ENCODE measurements at regions not wholly inside any gene's neighbourhood (a gene's known extent, or its start where the extent isn't known, plus 50 kb on each side); places are given as distances from the start of the nearest gene placed in this dataset.
A peak's percentile ranks its signal among the peaks of the same experiment; 100 is the strongest.

- Histone ChIP-seq H3K36me3 (ENCODE audit: insufficient read depth) (no peaks in the 10 kb centered on the region), H3K27ac (ENCODE audit: low read depth) (no peak overlapping the region), H3K4me3 (ENCODE audit: low read depth, low read length) (no peak overlapping the region), H3K4me1 (ENCODE audit: insufficient read depth) (no peaks in the 10 kb centered on the region)
- no peak for DNase-seq (ENCODE audit: extremely low spot score)
- WGBS, result 86% methylated on average over 7 of the region's 7 CpGs
Observed at GRCh38 chr7:134391223-134391622, 67.7 kb downstream of the AKR1B1 start.

GRCh38 chr7:134388336-134389019 is 70.4 kb downstream of the AKR1B1 start:
- 79% methylated on average over 6 of the region's 6 CpGs for WGBS
- Histone ChIP-seq H3K27ac (ENCODE audit: low read depth) (no peak overlapping the region), H3K4me3 (ENCODE audit: low read depth, low read length) (no peak overlapping the region), H3K4me1 (ENCODE audit: insufficient read depth) (no peaks in the 10 kb centered on the region), H3K36me3 (ENCODE audit: insufficient read depth) (no peaks in the 10 kb centered on the region)
- no peak for DNase-seq (ENCODE audit: extremely low spot score)

- 90% methylated on average over 7 of the region's 7 CpGs for WGBS
- H3K36me3 ChIP-seq (ENCODE audit: insufficient read depth), result no peaks in the 10 kb centered on the region
- DNase-seq (ENCODE audit: extremely low spot score), result no peak
- no peak overlapping the region for H3K4me3 ChIP-seq (ENCODE audit: low read depth, low read length)
- H3K4me1 ChIP-seq (ENCODE audit: insufficient read depth), result no peaks in the 10 kb centered on the region
- H3K27ac ChIP-seq (ENCODE audit: low read depth), result no peak overlapping the region
Observed at GRCh38 chr7:134378562-134378961, 61.8 kb upstream of the SLC35B4 start.

- DNase-seq (ENCODE audit: extremely low spot score), result no peak
- H3K27ac ChIP-seq (ENCODE audit: low read depth), result no peak overlapping the region
- no peaks in the 10 kb centered on the region for H3K4me1 ChIP-seq (ENCODE audit: insufficient read depth)
- no peak overlapping the region for H3K4me3 ChIP-seq (ENCODE audit: low read depth, low read length)
- H3K36me3 ChIP-seq (ENCODE audit: insufficient read depth), result no peaks in the 10 kb centered on the region
Observed at GRCh38 chr7:134376693-134377092, 60.0 kb upstream of the SLC35B4 start.

GRCh38 chr7:134375206-134375605 is 58.5 kb upstream of the SLC35B4 start:
- Histone ChIP-seq H3K27ac (ENCODE audit: low read depth) (no peak overlapping the region), H3K4me1 (ENCODE audit: insufficient read depth) (no peaks in the 10 kb centered on the region), H3K4me3 (ENCODE audit: low read depth, low read length) (no peak overlapping the region), H3K36me3 (ENCODE audit: insufficient read depth) (no peaks in the 10 kb centered on the region)
- DNase-seq (ENCODE audit: extremely low spot score), result no peak
- WGBS, result 79% methylated on average over 5 of the region's 5 CpGs

GRCh38 chr7:134374791-134375190 is 58.1 kb upstream of the SLC35B4 start:
- 90% methylated on average over 4 of the region's 4 CpGs for WGBS
- DNase-seq (ENCODE audit: extremely low spot score), result no peak
- Histone ChIP-seq H3K4me3 (ENCODE audit: low read depth, low read length) (no peak overlapping the region), H3K27ac (ENCODE audit: low read depth) (no peak overlapping the region), H3K4me1 (ENCODE audit: insufficient read depth) (no peaks in the 10 kb centered on the region), H3K36me3 (ENCODE audit: insufficient read depth) (no peaks in the 10 kb centered on the region)

GRCh38 chr7:134374291-134374690 is 57.6 kb upstream of the SLC35B4 start:
- H3K36me3 ChIP-seq (ENCODE audit: insufficient read depth), result no peaks in the 10 kb centered on the region
- no peak overlapping the region for H3K27ac ChIP-seq (ENCODE audit: low read depth)
- no peak overlapping the region for H3K4me3 ChIP-seq (ENCODE audit: low read depth, low read length)
- WGBS, result 94% methylated on average over 1 of the region's 1 CpG
- H3K4me1 ChIP-seq (ENCODE audit: insufficient read depth), result no peaks in the 10 kb centered on the region
- no peak for DNase-seq (ENCODE audit: extremely low spot score)

- H3K4me3 ChIP-seq (ENCODE audit: low read depth, low read length), result no peak overlapping the region
- H3K27ac ChIP-seq (ENCODE audit: low read depth), result no peak overlapping the region
- 93% methylated on average over 4 of the region's 4 CpGs for WGBS
- H3K36me3 ChIP-seq (ENCODE audit: insufficient read depth), result no peaks in the 10 kb centered on the region
- no peak for DNase-seq (ENCODE audit: extremely low spot score)
- no peaks in the 10 kb centered on the region for H3K4me1 ChIP-seq (ENCODE audit: insufficient read depth)
Observed at GRCh38 chr7:134372858-134373257, 56.1 kb upstream of the SLC35B4 start.

- WGBS, result 84% methylated on average over 5 of the region's 5 CpGs
Observed at GRCh38 chr7:134371971-134372370, 55.2 kb upstream of the SLC35B4 start.

GRCh38 chr7:134371536-134371935 is 54.8 kb upstream of the SLC35B4 start:
- no peak for DNase-seq (ENCODE audit: extremely low spot score)
- H3K27ac ChIP-seq (ENCODE audit: low read depth), result no peak overlapping the region
- no peaks in the 10 kb centered on the region for H3K4me1 ChIP-seq (ENCODE audit: insufficient read depth)
- H3K4me3 ChIP-seq (ENCODE audit: low read depth, low read length), result no peak overlapping the region
- WGBS, result 89% methylated on average over 4 of the region's 4 CpGs
- no peaks in the 10 kb centered on the region for H3K36me3 ChIP-seq (ENCODE audit: insufficient read depth)

More at GRCh38 chr7:134371971-134372370, 55.2 kb upstream of the SLC35B4 start:
- Histone ChIP-seq H3K36me3 (ENCODE audit: insufficient read depth) (no peaks in the 10 kb centered on the region), H3K27ac (ENCODE audit: low read depth) (no peak overlapping the region), H3K4me1 (ENCODE audit: insufficient read depth) (no peaks in the 10 kb centered on the region), H3K4me3 (ENCODE audit: low read depth, low read length) (no peak overlapping the region)
- DNase-seq (ENCODE audit: extremely low spot score), result no peak

GRCh38 chr7:134370135-134370534 is 53.4 kb upstream of the SLC35B4 start:
- no peaks in the 10 kb centered on the region for H3K36me3 ChIP-seq (ENCODE audit: insufficient read depth)
- H3K27ac ChIP-seq (ENCODE audit: low read depth), result no peak overlapping the region
- no peaks in the 10 kb centered on the region for H3K4me1 ChIP-seq (ENCODE audit: insufficient read depth)
- 81% methylated on average over 4 of the region's 4 CpGs for WGBS
- no peak overlapping the region for H3K4me3 ChIP-seq (ENCODE audit: low read depth, low read length)
- no peak for DNase-seq (ENCODE audit: extremely low spot score)

- H3K4me1 ChIP-seq (ENCODE audit: insufficient read depth), result no peaks in the 10 kb centered on the region
- 12% methylated on average over 2 of the region's 2 CpGs for WGBS
Observed at GRCh38 chr7:134368851-134369544, 52.3 kb upstream of the SLC35B4 start.

GRCh38 chr7:134367956-134368749 is 51.4 kb upstream of the SLC35B4 start:
- H3K27ac ChIP-seq (ENCODE audit: low read depth), result no peak overlapping the region
- DNase-seq (ENCODE audit: extremely low spot score), result no peak
- WGBS, result 90% methylated on average over 5 of the region's 5 CpGs

More at GRCh38 chr7:134368851-134369544, 52.3 kb upstream of the SLC35B4 start:
- no peak overlapping the region for H3K4me3 ChIP-seq (ENCODE audit: low read depth, low read length)
- no peak overlapping the region for H3K27ac ChIP-seq (ENCODE audit: low read depth)
- H3K36me3 ChIP-seq (ENCODE audit: insufficient read depth), result no peaks in the 10 kb centered on the region
- DNase-seq (ENCODE audit: extremely low spot score), result peak; percentile 59

More at GRCh38 chr7:134367956-134368749, 51.4 kb upstream of the SLC35B4 start:
- no peaks in the 10 kb centered on the region for H3K36me3 ChIP-seq (ENCODE audit: insufficient read depth)
- H3K4me3 ChIP-seq (ENCODE audit: low read depth, low read length), result no peak overlapping the region
- H3K4me1 ChIP-seq (ENCODE audit: insufficient read depth), result no peaks in the 10 kb centered on the region
